HepG2 (cell line): ENCODE measurements at regions not wholly inside any gene's neighbourhood (a gene's known extent, or its start where the extent isn't known, plus 50 kb on each side); places are given as distances from the start of the nearest gene placed in this dataset.

ENCODE experiments used
- ATAC-seq: fragments of 200-7000 bp; cut with Tn5 transposase; 3 replicates; pipeline ENCODE4 v1.9.1; 2020; ENCODE audit warnings: mild to moderate bottlenecking, moderate library complexity
- BruUV-seq: library from RNA; stranded (reverse); fragments of 400-500 nt; replicated peaks from 2 replicates; lab custom pipeline; 2021; lab: Mats Ljungman, UMichigan
- CTCF ChIA-PET: fragments of 300-600 bp; formaldehyde crosslinking; extraction: SDS; loops from one replicate; lab custom pipeline; 2021; ENCODE audit warnings: low total read pairs, inconsistent platforms, low intra/inter-chr PET ratio; lab: Yijun Ruan, JAX
- POLR2A ChIA-PET: fragments of 350-600 bp; sonication (Branson Sonifier 250); formaldehyde crosslinking; loops from one replicate; lab custom pipeline; 2020; ENCODE audit warnings: antibody characterized with exemption, inconsistent platforms; lab: Yijun Ruan, JAX
- DNase-seq: peaks from one replicate; pipeline ENCODE4 v3.0.0-alpha.2; 2015; ENCODE audit warnings: low spot score
- FAIRE-seq: peaks from 3 replicates; lab custom pipeline; 2011; peaks lifted over from hg19 to GRCh38; lab: Jason Lieb, UNC
- H2AFZ ChIP-seq: one replicate; pipeline ENCODE4 v1.6.1; 2011; ENCODE audit warnings: low read length, inconsistent platforms
- H3K27ac ChIP-seq: fragments of 300-600 bp; 3 replicates; pipeline ENCODE4 v1.8.0; 2011; ENCODE audit warnings: mixed run types, mild to moderate bottlenecking, mixed read lengths, low read length, inconsistent platforms; ENCODE audit not compliant: insufficient read depth; ENCODE audit errors: extremely low read length
- H3K27me3 ChIP-seq, 2 experiments: fragments of 200-600 bp in 1 of 2; 2 replicates in 1 of 2; 3 replicates in 1 of 2; pipeline versions ENCODE4 v1.6.0 to v1.8.0; 2011; ENCODE audit warnings: low read length in 2 of 2, mild to moderate bottlenecking in 2 of 2, moderate library complexity in 2 of 2, inconsistent platforms in 1 of 2; ENCODE audit not compliant: insufficient read depth in 2 of 2, control insufficient read depth in 1 of 2
- H3K36me3 ChIP-seq, 2 experiments: fragments of 200-600 bp in 1 of 2; replicated peaks in 1 of 2; 2 replicates in 1 of 2; 3 replicates in 1 of 2; pipeline versions ENCODE4 v1.5.1 to v1.8.0; 2011; ENCODE audit warnings: low read length in 2 of 2, inconsistent platforms in 1 of 2; ENCODE audit not compliant: insufficient read depth in 2 of 2, control insufficient read depth in 1 of 2
- H3K4me1 ChIP-seq: 2 replicates; pipeline ENCODE4 v1.5.1; 2012; ENCODE audit warnings: low read length, inconsistent platforms; ENCODE audit not compliant: insufficient read depth
- H3K4me2 ChIP-seq: 2 replicates; pipeline ENCODE4 v1.6.0; 2011; ENCODE audit warnings: low read depth, low read length, inconsistent platforms
- H3K4me3 ChIP-seq, 3 experiments: fragments of 200-600 bp in 1 of 3; sonication (generic), shearing (Covaris generic) in 1 of 3; replicated peaks in 1 of 3; 2 replicates each; pipeline ENCODE4 v1.5.1; 2011 to 2016; ENCODE audit warnings: low read length in 3 of 3, inconsistent platforms in 2 of 3, low read depth in 2 of 3, mild to moderate bottlenecking in 2 of 3, control low read depth in 1 of 3, mixed read lengths in 1 of 3; ENCODE audit not compliant: insufficient read depth in 1 of 3
- H3K79me2 ChIP-seq: one replicate; pipeline ENCODE4 v1.6.1; 2011; ENCODE audit warnings: low read length, inconsistent platforms; ENCODE audit not compliant: insufficient read depth
- H3K9ac ChIP-seq: 2 replicates; pipeline ENCODE4 v1.6.0; 2011; ENCODE audit warnings: mild to moderate bottlenecking, low read depth, low read length, inconsistent platforms; ENCODE audit not compliant: insufficient read depth
- H3K9me3 ChIP-seq: 2 replicates; pipeline ENCODE4 v1.5.1; 2012; ENCODE audit warnings: mild to moderate bottlenecking, low read length
- H4K20me1 ChIP-seq: 2 replicates; pipeline ENCODE4 v1.6.0; 2011; ENCODE audit warnings: inconsistent platforms, mild to moderate bottlenecking, low read length, moderate library complexity; ENCODE audit not compliant: insufficient read depth
- AHDC1 ChIP-seq: sonication (generic); formaldehyde crosslinking; IDR thresholded peaks from 2 replicates; pipeline ENCODE4 v1.5.1; 2020; ENCODE audit warnings: mild to moderate bottlenecking, missing genetic modification reagents, borderline replicate concordance
- CERS6 ChIP-seq: sonication (generic); formaldehyde crosslinking; IDR thresholded peaks from 2 replicates; pipeline ENCODE4 v1.5.0; 2020; ENCODE audit warnings: missing genetic modification reagents
- CHD2 ChIP-seq: IDR thresholded peaks from 2 replicates; pipeline ENCODE4 v1.6.1; 2011; ENCODE audit warnings: low read depth, low read length, improper control_type of control experiment
- HOXA3 ChIP-seq: sonication (generic); formaldehyde crosslinking; IDR thresholded peaks from 2 replicates; pipeline ENCODE4 v1.5.0; 2020; ENCODE audit warnings: missing genetic modification reagents
- KLF12 ChIP-seq: sonication (generic); formaldehyde crosslinking; IDR thresholded peaks from 2 replicates; pipeline ENCODE4 v1.4.0; 2020; ENCODE audit warnings: missing genetic modification reagents, borderline replicate concordance
- MXI1 ChIP-seq: IDR thresholded peaks from 3 replicates; pipeline ENCODE4 v1.6.1; 2012; ENCODE audit warnings: low read depth, low read length, inconsistent platforms, borderline replicate concordance
- PAXIP1 ChIP-seq: sonication (generic); formaldehyde crosslinking; conservative IDR thresholded peaks from 2 replicates; pipeline ENCODE4 v1.4.0; 2020; ENCODE audit warnings: mild to moderate bottlenecking, missing genetic modification reagents, moderate library complexity
- PREB ChIP-seq: sonication (generic); formaldehyde crosslinking; IDR thresholded peaks from 2 replicates; pipeline ENCODE4 v1.4.0; 2020; ENCODE audit warnings: missing genetic modification reagents
- REL ChIP-seq: sonication (generic); formaldehyde crosslinking; conservative IDR thresholded peaks from 2 replicates; pipeline ENCODE4 v1.8.0; 2022; ENCODE audit warnings: mild to moderate bottlenecking, missing genetic modification reagents, moderate library complexity
- THAP7 ChIP-seq: sonication (generic); formaldehyde crosslinking; IDR thresholded peaks from 2 replicates; pipeline ENCODE4 v1.8.1; 2023; ENCODE audit warnings: mild to moderate bottlenecking, missing genetic modification reagents
- ZNF547 ChIP-seq: sonication (generic); formaldehyde crosslinking; IDR thresholded peaks from 2 replicates; pipeline ENCODE4 v1.5.1; 2020; ENCODE audit warnings: mild to moderate bottlenecking, missing genetic modification reagents
- WGBS: methylation state at CpG from one replicate; pipeline ENCODE4 v1.1.6; 2017; ENCODE audit warnings: low lambda C conversion rate; 5-methylcytosine and 5-hydroxymethylcytosine counted together
- in situ Hi-C: cut with HindIII; loops from 2 replicates; pipeline ENCODE4 v1.10.0; 2017; ENCODE audit warnings: low pct_unique_long_range_greater_than_20kb; ENCODE audit not compliant: extremely low pct_ligation_motif_present
- intact Hi-C: fragments of 100-400 bp; cut with micrococcal nuclease; formaldehyde crosslinking; loops from one replicate; pipeline ENCODE4 v1.10.0; 2022; ENCODE audit not compliant: unreplicated experiment

GRCh38 chr7:52209614-52210013 is 825.8 kb upstream of the POM121L12 start (continued):
- no peak for TF ChIP-seq AHDC1 (CRISPR knock-in tag)
- no peak for TF ChIP-seq ZNF547 (CRISPR knock-in tag)
- TF ChIP-seq CERS6: no peak

GRCh38 chr7:52197221-52197620 is 838.2 kb upstream of the POM121L12 start:
- Histone ChIP-seq H2AFZ (no peak overlapping the region), H3K4me2 (no peak overlapping the region), H3K79me2 (no peaks in the 10 kb centered on the region), H3K36me3 (no peaks in the 10 kb centered on the region), H3K27ac (no peak overlapping the region), H4K20me1 (no peaks in the 10 kb centered on the region), H3K4me1 (no peaks in the 10 kb centered on the region), H3K9me3 (no peaks in the 10 kb centered on the region), H3K4me3 (no peak overlapping the region), H3K9ac (no peak overlapping the region), H3K27me3 (no peaks in the 10 kb centered on the region)
- DNase-seq (no peak), ATAC-seq (no peak), FAIRE-seq (no peak)
- in situ Hi-C loops (no loop called here), intact Hi-C loops (no loop called here)
- ChIA-PET CTCF (no interaction called here), POLR2A (no interaction called here)
- WGBS: 0% methylated on average over 1 of the region's 1 CpG
- BruUV-seq: no TSS peak
- TF ChIP-seq KLF12 (CRISPR knock-in tag): no peak
- TF ChIP-seq THAP7 (CRISPR knock-in tag): no peak
- no peak for TF ChIP-seq PREB
- TF ChIP-seq REL (CRISPR knock-in tag): no peak
- TF ChIP-seq PAXIP1 (CRISPR knock-in tag): no peak
- no peak for TF ChIP-seq CHD2
- no peak for TF ChIP-seq MXI1
- TF ChIP-seq HOXA3 (CRISPR knock-in tag): no peak
